Suprapubic skin (tissue), 4 donors: ENCODE measurements at regions not wholly inside any gene's neighbourhood (a gene's known extent, or its start where the extent isn't known, plus 50 kb on each side); places are given as distances from the start of the nearest gene placed in this dataset.

Source experiments
- POLR2A ChIP-seq, 2 donors: fragments of 450-650 bp; IDR thresholded peaks; one replicate each; pipeline ENCODE4 v1.6.1; 2017; ENCODE audit warnings: antibody characterized with exemption in 2 of 2, mild to moderate bottlenecking in 2 of 2, moderate library complexity in 2 of 2
- POLR2AphosphoS5 ChIP-seq, 3 donors: sonication (generic); formaldehyde crosslinking; IDR thresholded peaks; one replicate each; pipeline ENCODE4 v1.6.1; 2017; ENCODE audit warnings: antibody characterized with exemption in 3 of 3
- TF ChIP-seq, protein P1 (sequence below), 2 donors: fragments of 200-600 bp in 1 of 2; fragments of 450-650 bp in 1 of 2; sonication (generic) in 1 of 2; IDR thresholded peaks; one replicate each; pipeline ENCODE4 v1.5.1; 2016 to 2019; ENCODE audit warnings: antibody characterized with exemption in 2 of 2, mild to moderate bottlenecking in 1 of 2, moderate library complexity in 1 of 2

DNA sequence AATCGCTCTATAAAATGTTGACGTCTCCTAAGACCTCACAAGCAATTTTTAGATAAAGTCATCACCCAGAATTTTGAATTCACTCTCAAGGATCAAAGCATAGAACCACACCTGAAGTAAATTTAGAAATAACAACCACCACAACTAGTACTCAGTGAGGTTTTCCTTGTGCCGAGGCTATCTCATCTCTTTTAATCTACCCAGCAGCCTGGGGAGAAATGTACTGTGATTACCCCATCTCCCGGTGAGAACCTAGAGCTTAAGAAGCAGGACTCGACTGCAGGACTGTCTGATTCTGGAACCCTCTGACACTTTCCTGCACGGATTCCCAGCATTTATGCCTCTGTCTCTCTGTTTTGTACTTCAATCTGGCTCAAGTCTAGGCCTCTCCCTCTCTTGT, 180.9 kb upstream of the PLXNC1 start:
- TF ChIP-seq, protein P1, sequence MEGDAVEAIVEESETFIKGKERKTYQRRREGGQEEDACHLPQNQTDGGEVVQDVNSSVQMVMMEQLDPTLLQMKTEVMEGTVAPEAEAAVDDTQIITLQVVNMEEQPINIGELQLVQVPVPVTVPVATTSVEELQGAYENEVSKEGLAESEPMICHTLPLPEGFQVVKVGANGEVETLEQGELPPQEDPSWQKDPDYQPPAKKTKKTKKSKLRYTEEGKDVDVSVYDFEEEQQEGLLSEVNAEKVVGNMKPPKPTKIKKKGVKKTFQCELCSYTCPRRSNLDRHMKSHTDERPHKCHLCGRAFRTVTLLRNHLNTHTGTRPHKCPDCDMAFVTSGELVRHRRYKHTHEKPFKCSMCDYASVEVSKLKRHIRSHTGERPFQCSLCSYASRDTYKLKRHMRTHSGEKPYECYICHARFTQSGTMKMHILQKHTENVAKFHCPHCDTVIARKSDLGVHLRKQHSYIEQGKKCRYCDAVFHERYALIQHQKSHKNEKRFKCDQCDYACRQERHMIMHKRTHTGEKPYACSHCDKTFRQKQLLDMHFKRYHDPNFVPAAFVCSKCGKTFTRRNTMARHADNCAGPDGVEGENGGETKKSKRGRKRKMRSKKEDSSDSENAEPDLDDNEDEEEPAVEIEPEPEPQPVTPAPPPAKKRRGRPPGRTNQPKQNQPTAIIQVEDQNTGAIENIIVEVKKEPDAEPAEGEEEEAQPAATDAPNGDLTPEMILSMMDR (IDR thresholded peaks at IDR 0.05): no peak
- TF ChIP-seq POLR2A (IDR thresholded peaks at IDR 0.05) (no peak), POLR2AphosphoS5 (IDR thresholded peaks at IDR 0.05) (no peak)
